Hepatic stellate cell (primary cell): ENCODE measurements at regions not wholly inside any gene's neighbourhood (a gene's known extent, or its start where the extent isn't known, plus 50 kb on each side); places are given as distances from the start of the nearest gene placed in this dataset.
"Not testable (repeated sequence)": the region's sequence is repeated elsewhere in the genome, so short reads cannot be mapped to it uniquely, and the experiment has no call there.

Experiments used
- DNase-seq: peaks from one replicate; pipeline ENCODE4 v3.0.0; 2011; ENCODE audit warnings: low spot score

DNA sequence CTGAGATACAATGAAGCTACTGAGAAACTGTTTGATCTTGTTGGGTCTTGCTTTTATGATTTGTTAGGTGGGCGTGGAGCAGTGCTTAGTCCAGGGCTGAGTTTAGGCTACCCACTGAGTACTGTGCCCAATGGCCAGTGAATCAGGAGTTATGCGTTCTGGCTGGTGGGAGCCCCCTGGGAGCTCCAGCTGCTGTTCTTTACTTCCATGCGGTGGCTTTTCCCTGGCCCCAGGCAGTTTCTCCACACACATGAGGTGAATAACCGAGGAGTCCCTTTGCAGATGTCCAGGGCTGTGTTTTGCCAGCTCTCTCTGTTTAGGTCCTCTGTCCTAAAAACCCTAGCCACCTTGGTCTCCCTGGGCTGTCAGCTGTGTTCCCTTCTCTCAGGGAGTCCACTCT, 106.5 kb downstream of the KLF13 start:
- no peak for DNase-seq

DNA sequence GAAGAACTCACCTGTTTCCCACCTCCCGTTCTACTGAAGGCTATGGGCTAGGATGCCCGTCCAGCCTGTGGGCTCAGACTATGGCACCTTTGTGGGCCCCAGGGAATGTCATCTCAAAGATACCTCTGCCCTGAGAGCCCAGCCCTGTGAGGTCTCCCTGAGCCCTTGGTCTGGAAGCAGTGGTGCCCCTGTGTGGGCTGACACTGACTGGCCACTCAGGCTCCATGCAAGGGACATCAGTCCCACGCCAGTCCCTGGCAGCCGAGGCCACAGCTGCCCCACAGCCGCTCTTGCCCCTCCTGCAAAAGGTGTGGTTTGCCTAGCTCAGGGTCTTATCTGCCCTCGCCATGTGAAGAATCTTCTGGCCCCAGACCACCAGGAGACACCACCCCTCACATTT, 106.9 kb downstream of the KLF13 start:
- no peak for DNase-seq

- DNase-seq: no peak
Observed at GRCh38 chr15:31434275-31434587, 107.6 kb downstream of the KLF13 start.

- DNase-seq: peak; percentile 87
Observed at GRCh38 chr15:31434588-31435260, 108.1 kb downstream of the KLF13 start.

GRCh38 chr15:31435261-31435911, 108.8 kb downstream of the KLF13 start:
- DNase-seq: peak; percentile 79

GRCh38 chr15:31435912-31436628, 109.4 kb downstream of the KLF13 start:
- DNase-seq: no peak

DNA sequence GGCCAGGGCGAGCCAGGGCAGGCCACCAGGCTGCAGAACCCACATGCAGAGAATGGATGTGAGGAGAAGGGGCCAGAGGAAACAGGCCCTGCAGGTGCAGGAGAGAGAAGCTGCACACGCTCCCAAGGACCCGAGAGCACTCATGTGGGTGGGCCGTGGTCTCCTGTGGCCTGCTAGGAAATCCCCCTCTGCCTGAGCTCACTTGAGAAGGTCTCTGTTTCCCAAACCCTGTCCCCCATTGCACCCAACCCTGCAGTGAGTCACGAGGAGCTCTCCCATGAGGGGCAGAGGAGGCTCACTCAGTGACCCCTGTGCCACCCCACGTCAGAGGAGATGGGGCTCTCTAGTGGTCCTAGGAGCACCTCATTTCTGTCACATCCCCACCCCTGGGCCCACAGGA, 111.1 kb downstream of the KLF13 start:
- DNase-seq: no peak

GRCh38 chr15:31438601-31439265, 112.1 kb downstream of the KLF13 start:
- DNase-seq: no peak

DNA sequence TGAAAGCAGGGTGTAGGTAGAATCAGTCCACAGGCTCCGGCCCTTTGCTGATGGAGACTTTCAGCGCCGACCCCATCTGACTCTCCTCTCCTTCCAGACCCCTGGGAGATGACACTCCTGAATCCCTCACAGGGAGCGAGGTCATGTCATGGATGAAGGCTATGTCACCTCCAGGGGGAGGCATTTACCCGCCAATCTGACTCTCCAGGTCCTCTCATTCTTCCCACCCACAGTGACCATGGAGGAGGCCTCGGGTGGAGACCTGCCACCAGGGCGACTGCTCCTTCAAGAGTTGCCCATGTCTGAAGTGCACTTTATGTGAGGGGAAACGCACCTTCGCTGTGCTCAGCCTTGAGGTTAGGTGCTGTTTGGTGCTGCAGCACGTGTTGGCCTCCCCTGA, 112.7 kb downstream of the KLF13 start:
- DNase-seq: no peak

DNA sequence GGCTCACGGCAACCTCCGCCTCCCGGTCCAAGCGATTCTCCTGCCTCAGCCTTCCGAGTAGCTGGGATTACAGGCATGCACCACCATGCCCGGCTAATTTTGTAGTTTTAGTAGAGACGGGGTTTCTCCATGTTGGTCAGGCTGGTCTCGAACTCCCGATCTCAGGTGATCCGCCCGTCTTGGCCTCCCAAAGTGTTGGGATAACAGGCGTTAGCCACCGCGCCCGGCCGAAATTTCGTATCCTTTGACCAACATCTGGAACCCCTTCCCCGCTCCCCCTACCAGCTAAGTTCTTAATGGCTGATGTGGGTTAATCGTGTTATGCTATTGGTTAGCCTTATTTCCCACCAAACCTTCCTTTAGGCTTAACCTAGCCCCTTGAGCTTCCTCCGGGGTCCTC, 113.6 kb downstream of the KLF13 start:
- not testable (repeated sequence) for DNase-seq

DNA sequence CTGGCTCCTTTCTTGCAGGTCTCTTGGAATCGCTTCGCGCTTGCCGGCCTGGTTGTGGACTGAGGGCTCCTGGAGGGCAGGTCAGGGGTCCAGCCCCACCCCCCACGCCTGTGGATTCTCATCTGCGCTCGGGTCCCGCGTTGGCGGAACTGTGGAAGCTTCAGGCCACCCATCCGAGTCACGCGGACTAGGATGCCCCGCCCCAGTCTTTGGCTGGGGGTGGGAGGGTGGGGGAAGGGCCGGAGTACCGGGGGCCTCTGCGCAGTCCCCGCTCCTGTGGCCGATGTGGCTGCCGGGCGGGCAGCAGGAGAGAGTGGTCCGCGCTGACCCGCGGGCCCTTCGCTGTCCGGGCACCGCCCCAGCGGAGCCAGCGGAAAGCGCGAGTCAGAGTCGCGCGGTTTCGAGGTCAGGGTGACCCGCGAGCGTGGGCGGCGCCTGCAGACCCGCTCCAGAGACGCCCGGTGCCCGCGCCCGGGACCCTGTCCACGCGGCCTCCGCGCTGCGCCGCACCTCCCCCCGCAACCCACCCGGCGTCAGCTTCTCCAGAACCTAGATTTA, 114.2 kb downstream of the KLF13 start:
- peak; percentile 49 for DNase-seq

- no peak for DNase-seq
Observed at GRCh38 chr15:31442226-31442625, 115.6 kb downstream of the KLF13 start.

DNA sequence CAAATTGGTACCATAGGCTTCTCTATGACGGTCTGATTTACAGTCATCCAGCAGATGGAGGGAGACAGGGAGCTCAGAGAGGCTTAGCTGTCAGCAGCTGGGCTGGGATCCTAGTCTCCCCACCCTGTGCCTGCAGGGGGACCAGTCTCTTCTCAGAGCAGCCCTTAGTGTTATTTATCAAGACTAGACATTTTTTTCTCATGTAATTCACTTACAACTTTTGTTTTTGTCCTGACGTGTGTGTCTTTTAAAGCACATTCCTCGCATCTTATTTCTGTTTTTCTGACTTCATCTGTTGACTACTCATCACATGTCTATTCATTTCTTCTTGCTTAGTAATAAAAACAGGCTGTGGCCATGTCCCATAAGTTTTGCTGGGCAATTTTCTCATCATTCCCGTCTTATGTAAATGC, 116.1 kb downstream of the KLF13 start:
- peak; percentile 86 for DNase-seq

DNA sequence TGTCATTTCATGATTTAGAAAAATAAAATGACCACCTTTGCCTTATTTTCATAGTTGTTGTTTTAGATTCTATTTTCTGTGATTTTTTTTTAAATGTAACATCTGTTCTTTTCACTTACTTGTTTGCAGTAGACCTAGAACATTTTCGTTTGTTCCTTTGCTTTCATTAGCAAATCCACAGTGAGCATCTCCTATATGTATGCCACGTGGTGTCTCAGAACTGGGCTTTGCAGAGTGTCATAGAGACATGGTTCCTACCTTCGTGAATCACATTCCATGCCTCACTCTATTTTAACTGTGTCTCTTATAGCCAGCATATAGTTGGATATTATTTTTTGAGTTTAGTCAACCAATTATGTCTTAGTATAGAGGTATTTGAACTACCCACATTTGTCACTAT, 118.2 kb downstream of the KLF13 start:
- DNase-seq: no peak

- DNase-seq: no peak
Observed at GRCh38 chr15:31446546-31446945, 119.9 kb downstream of the KLF13 start.

DNA sequence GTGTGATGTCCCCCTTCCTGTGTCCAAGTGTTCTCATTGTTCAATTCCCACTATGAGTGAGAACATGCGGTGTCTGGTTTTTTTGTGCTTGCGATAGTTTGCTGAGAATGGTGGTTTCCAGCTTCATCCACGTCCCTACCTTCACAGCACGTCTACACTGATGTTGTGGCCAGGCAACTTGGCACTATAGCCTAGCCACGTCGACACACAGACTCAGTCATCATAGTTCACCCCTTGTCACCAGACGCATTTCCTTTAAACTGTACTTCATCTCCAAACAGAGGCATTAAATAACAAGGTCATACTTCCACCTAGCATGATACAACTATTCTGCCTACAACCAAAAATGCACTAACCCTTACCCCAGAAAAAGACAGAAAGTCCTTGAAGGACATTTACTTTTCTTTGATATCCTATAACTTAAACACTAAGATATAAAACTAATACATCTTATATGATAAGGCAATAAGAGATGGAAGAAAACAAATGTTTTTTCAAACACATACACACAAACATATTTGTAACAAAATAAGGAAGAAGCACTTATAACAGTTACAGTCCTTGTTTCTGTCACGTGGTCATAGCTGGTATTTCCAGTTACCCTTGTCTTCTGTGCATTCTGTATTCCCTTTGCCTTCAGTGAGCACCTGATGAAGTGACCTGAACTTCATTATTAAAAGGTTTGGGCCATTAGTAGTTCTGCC, 121.4 kb downstream of the KLF13 start:
- no peak for DNase-seq

DNA sequence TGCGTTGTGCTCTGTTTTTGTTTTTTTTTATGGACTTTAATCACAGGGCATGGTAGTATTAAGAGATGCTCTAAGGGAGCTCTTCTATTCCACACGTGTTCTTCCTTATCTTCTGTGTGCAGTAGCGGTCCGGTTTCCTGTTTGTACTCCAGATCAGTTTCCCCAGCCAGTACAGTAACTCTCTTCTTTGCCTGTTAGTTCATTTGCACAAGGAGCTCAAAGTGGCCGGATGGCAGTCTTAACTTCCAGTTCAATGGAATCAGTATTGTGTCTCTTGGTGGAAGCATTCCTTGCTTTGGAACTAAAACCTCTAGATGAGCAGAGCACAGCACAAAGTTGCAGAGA, 122.0 kb downstream of the KLF13 start:
- no peak for DNase-seq

DNA sequence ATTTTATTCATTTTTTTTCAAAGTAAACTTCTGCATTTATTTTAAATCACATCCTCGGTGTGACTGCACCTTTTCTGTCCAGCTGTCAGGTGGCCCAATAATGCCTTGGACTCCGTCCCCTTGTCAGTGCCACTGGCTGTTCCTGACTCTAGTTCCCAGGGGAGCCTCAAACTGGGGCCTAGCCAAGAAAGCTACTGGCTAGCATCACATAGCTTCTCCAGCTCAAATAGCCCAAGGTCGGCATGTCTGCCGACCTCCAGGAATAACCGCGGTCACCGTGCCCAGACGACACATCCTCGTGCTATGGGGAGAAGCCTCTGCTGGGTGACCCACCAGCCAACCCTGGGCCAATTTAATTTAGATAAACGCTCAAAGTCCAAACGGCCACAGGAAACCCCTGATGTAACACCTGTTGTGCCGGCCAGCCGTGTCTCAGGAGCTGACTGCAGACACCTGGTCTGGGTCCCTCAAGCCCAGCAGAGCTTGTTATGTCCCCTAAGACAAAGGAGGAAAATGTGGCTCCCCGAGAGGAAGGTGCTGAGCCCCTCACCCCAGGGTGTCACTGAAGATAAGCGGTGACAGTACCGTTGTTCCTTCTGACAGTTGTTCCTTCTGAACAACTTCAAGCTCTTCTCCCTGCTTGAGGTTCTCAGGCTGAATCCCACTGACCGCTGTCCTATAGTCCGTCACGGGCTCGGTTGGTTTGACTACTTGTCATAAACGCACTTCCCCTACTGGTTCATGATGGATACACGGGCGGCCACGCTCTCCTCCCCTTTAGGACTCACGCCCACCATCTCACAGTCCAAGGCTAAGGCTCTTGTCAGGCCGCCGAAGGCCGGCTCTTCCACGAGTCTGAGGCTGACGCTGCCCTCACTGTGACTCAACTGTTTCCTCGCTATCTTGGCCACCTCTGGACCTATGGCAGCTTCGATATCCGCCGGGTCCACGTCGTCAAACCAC, 126.2 kb downstream of the KLF13 start:
- no peak for DNase-seq

- DNase-seq: no peak
Observed at GRCh38 chr15:31453558-31454318, 127.1 kb downstream of the KLF13 start.

DNA sequence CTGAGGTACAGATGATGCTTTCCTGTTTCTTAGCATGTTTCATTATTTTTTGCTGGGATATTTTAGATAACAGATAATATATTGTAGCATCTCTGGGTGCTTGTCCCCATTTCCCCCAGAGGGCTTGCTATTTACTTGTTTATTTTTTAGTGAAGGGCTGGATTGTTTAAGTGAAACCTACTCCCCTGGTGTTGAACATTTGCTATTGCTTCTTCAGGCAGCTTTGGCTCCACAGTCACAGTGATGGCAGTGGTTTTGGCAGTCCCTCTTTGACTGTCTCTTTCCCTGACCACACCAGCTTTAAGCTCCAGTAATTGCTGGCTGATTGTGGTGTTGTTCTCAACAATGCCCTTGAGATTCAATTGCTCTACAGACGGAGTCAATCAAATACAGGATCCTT, 128.9 kb downstream of the KLF13 start:
- DNase-seq: no peak
